ENCODE measurements at regions not wholly inside any gene's neighbourhood (a gene's known extent, or its start where the extent isn't known, plus 50 kb on each side); places are given as distances from the start of the nearest gene placed in this dataset.

- no peak for TF ChIP-seq POLR2A (IDR thresholded peaks at IDR 0.05)
- TF ChIP-seq CTCF (IDR thresholded peaks at IDR 0.05): no peak
- no peak for TF ChIP-seq POLR2AphosphoS5 (IDR thresholded peaks at IDR 0.05)
These were observed 94.2 kb upstream of the COL5A2 start for GRCh38 chr2:189273734-189274133.
